GM18951 (cell line): ENCODE measurements at regions not wholly inside any gene's neighbourhood (a gene's known extent, or its start where the extent isn't known, plus 50 kb on each side); places are given as distances from the start of the nearest gene placed in this dataset.
"Not testable (repeated sequence)": the region's sequence is repeated elsewhere in the genome, so short reads cannot be mapped to it uniquely, and the experiment has no call there.

Source experiments
- POLR2A ChIP-seq: IDR thresholded peaks from 4 replicates; pipeline ENCODE4 v1.6.1; 2011; ENCODE audit warnings: mild to moderate bottlenecking; ENCODE audit not compliant: insufficient read length, insufficient read depth; ENCODE audit errors: extremely low read depth
- in situ Hi-C: fragments of 300-500 bp; cut with MboI; formaldehyde crosslinking; loops from one replicate; pipeline ENCODE4 v1.12.0; 2022; ENCODE audit warnings: low sequenced_read_pairs, mixed read lengths, inconsistent platforms; ENCODE audit not compliant: unreplicated experiment

GRCh38 chr6:935582-935981 lies 242.6 kb upstream of the EXOC2 start:
- in situ Hi-C loops: no loop called here
- TF ChIP-seq POLR2A: no peak

DNA sequence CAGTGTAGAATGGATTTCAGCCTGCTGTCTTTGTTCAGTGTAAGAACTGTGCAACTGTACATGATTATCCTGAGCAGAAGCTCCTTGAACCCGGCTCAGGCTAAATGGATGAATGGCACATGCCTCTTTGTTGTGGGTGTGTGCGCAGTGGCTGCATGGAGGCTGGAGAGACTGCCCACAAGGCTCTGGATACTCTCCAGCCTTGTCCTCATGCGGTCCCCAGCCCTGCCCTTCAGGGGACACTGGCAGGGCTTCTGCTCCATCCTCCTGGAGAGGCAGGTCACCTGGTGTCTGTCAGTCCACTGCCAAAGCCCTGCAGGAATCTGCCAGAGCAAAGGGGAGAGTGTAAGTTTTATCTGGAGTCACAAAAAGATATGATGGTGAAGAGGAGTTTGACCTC lies 241.7 kb upstream of the EXOC2 start:
- in situ Hi-C loops: no loop called here
- no peak for TF ChIP-seq POLR2A

DNA sequence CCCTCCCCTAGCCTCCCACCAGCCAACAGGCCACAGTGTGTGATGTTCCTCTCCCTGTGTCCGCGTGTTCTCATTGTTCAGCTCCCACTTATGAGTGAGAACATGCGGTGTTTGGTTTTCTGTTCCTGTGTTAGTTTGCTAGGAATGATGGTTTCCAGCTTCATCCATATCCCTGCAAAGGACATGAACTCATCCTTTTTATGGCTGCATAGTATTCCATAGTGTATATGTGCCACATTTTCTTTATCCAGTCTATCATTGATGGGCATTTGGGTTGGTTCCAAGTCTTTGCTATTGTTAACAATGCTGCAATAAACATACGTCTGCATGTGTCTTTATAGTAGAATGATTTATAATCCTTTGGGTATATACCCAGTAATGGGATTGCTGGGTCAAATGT lies 239.0 kb upstream of the EXOC2 start:
- in situ Hi-C loops: not testable (repeated sequence)

GRCh38 chr6:927157-927556 lies 234.2 kb upstream of the EXOC2 start:
- in situ Hi-C loops: no loop called here

GRCh38 chr6:925656-926213 lies 232.8 kb upstream of the EXOC2 start:
- TF ChIP-seq POLR2A: no peak

More at GRCh38 chr6:927157-927556, 234.2 kb upstream of the EXOC2 start:
- TF ChIP-seq POLR2A: no peak

DNA sequence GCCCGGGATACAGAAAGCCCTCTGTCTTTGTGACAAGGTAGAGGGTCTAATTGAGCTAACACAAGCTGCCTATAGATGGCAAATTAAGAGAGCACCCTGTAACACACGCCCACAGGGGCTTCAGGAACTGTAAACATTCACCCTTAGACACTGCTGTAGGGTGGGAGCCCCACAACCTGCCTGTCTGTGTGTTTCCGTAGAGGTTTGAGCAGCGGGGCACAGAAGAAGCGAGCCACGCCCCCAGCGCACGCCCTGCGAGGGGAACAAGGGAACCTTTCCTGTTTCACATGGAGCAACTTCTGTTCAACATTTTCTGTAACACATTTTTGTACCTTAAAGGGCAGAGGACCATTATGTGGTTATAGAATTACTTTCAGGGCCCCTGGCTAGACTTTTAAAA lies 231.7 kb upstream of the EXOC2 start:
- no peak for TF ChIP-seq POLR2A
- in situ Hi-C loops: no loop called here

More at GRCh38 chr6:925656-926213, 232.8 kb upstream of the EXOC2 start:
- in situ Hi-C loops: no loop called here

GRCh38 chr6:921400-921799 lies 228.5 kb upstream of the EXOC2 start:
- TF ChIP-seq POLR2A: no peak
- in situ Hi-C loops: no loop called here

DNA sequence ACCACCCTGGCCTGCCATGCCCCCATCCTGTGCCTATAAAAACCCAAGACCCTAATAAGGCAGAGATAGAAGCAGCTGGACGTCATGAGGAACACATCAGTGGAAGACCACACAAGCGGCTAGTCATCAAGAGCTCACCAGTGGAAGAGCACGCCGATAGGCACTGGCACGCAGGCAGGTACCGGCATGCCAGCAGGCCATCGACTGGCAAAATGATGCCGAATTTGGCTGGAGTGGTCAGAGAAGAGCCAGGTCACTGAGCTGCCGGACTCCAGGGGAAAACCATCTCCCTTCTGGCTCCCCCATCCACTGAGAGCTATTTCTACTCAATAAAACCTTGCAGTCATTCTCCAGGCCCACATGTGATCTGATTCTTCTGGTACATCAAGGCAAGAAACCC lies 227.6 kb upstream of the EXOC2 start:
- TF ChIP-seq POLR2A: no peak
- in situ Hi-C loops: no loop called here

DNA sequence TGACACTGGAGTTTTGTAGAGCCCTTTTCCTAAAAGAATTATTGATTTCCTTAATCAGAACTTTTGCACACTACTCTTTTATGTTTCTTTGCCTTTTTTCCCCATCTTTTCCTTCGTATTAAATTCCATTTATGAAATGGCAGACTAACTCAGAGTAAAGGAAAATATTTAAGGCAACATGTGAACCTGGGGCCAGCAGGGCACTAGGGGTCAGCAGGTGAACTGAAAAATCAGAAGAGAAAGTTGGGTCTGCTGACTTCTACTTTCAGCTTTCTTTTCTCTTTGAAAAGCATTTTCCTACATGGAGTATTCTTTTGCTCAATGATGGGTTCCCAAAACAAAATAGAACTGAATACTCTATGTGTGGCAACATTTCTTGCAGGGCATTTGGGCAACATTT lies 226.6 kb upstream of the EXOC2 start:
- in situ Hi-C loops: no loop called here
- no peak for TF ChIP-seq POLR2A

DNA sequence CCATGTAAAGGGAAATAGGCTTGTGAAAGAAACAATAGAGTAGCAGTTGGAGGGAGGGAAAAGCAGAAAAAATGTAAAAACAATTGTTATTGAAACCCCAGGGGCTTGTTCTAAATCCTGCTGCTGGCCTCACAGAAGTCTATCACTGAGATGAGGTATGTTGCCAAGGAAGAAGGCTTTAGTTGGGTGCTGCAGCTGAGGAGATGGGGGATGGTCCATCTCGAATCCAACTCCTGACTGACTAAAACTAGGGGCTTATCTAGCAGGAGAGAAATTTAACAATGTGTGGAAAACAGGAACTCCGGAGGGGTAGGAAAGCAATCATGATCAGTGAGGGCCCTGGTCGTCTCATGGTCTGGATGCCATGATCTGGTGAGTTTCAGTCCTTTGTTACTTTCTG lies 225.0 kb upstream of the EXOC2 start:
- in situ Hi-C loops: no loop called here
- TF ChIP-seq POLR2A: no peak

- in situ Hi-C loops: no loop called here
- TF ChIP-seq POLR2A: no peak
Observed at GRCh38 chr6:917296-917695, 224.4 kb upstream of the EXOC2 start.

- no peak for TF ChIP-seq POLR2A
- in situ Hi-C loops: no loop called here
Observed at GRCh38 chr6:916131-916530, 223.2 kb upstream of the EXOC2 start.

DNA sequence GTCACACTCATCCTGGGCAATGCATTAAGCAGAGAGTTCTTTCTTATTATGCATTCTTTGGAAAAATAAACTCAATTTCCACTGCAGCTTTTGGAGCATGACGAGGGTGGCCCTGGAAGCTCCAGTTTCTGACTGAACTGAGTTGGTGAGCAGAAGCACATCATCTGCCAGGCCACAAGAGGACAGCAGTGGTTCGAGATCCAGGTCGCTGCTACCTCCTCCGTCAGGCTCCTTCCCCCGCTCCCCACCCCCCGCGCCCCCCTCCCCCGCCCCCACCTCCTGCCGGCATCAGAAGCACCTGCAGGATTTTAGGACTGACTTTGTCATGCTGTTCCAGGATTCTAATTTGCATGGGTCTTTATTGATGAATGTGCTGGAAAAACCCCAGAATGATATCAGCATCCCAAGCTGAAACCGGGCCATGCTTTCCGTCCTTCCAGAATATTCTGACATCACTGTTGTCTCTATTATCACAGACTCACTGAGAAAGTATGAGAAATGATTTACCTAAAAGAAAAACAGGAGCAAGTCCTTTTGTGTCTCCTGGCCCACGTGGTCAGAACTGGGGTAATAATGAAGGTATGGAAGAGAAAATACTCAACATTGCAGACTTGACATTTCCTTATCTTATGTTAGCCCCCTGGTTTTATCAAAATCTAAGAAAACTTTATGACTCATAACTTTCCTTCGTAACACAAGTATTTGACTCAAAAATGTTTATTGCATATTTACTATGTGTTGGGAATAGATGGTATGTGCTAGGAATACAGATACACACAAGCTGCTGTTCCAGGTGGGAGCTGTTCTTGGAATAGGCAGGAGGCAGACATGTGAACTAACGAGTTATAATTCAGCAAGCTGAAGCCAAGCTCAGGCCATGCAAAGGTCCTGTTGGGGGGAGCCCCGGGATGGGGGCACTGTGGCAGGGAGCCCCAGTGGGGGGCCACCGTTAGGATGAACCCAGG lies 220.2 kb upstream of the EXOC2 start:
- in situ Hi-C loops: no loop called here
- TF ChIP-seq POLR2A: no peak

DNA sequence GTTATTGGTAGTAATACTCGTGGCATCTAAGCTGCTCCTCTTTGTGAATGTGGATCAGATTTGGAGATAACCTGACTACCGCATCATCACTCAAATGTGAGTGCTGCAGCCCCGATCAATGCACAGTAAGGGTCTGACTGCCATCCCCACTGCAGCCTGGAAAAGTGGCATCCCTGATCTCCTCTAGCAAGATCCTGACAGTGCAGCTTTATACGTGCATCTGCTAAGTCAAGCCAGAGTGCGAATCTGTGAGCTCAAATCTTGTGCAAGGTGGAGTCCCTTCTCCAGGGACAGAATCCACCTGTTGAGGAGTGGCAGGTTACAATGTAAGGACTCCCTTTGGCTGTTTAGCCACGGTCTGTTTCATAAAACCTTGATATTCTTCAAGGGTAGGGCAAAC lies 215.0 kb upstream of the EXOC2 start:
- TF ChIP-seq POLR2A: no peak
- in situ Hi-C loops: no loop called here
